ENCODE measurements at regions not wholly inside any gene's neighbourhood (a gene's known extent, or its start where the extent isn't known, plus 50 kb on each side); places are given as distances from the start of the nearest gene placed in this dataset.

- intact Hi-C loops (cut with DNase I) = no loop called here
- Histone ChIP-seq H3K27me3 (ENCODE audit: control insufficient read depth in 1 of 2, insufficient read depth in 2 of 2, low read length in 1 of 2) (no peaks in the 10 kb centered on the region), H3K9me3 (ENCODE audit: control insufficient read depth, low read length) (no peaks in the 10 kb centered on the region), H3K27ac (ENCODE audit: low read depth in 1 of 2, low read length in 2 of 2) (no peak overlapping the region), H3K4me3 (ENCODE audit: low read length in 2 of 2) (no peak overlapping the region), H3K36me3 (ENCODE audit: control insufficient read depth in 1 of 2, insufficient read depth in 2 of 2, low read length in 1 of 2) (no peaks in the 10 kb centered on the region), H3K4me1 (ENCODE audit: control insufficient read depth in 1 of 2, insufficient read depth in 2 of 2, low read length in 2 of 2) (no peaks in the 10 kb centered on the region)
- WGBS, 2 donors = 94 to 95% methylated on average over 7 of the region's 7 CpGs
- DNase-seq (no peak), ATAC-seq (ENCODE audit: low FRiP score) (no peak)
Measured at GRCh38 chr5:134463176-134463720, 51.6 kb upstream of the CDKN2AIPNL start.

DNA sequence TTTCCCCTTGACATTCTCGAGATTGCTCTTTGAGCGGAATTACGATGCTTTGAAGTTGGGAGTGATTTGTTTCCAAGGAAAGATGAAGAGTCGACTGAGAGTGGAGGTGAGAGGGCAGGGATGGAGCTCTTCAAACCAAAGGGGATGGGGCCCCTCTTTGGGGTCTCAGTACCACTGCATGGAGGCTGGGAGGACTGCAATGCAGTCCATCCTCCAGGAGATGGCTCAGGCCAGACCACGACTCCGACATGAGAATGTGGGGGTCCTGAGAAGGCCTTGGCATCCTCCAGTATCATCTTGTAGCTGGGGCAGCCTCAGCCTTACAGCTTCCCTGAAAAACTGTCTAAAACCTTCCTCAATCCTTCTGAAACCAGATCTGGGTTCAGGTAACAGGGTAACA, 51.1 kb upstream of the CDKN2AIPNL start:
- Histone ChIP-seq H3K4me1 (ENCODE audit: control insufficient read depth in 1 of 2, insufficient read depth in 2 of 2, low read length in 2 of 2) (no peaks in the 10 kb centered on the region), H3K36me3 (ENCODE audit: control insufficient read depth in 1 of 2, insufficient read depth in 2 of 2, low read length in 1 of 2) (no peaks in the 10 kb centered on the region), H3K9me3 (ENCODE audit: control insufficient read depth, low read length) (no peaks in the 10 kb centered on the region), H3K27ac (ENCODE audit: low read depth in 1 of 2, low read length in 2 of 2) (no peak overlapping the region), H3K27me3 (ENCODE audit: control insufficient read depth in 1 of 2, insufficient read depth in 2 of 2, low read length in 1 of 2) (no peaks in the 10 kb centered on the region), H3K4me3 (ENCODE audit: low read length in 2 of 2) (no peak overlapping the region)
- DNase-seq = peak in 1 of 2 donors; percentile 39
- intact Hi-C loops (cut with DNase I) = no loop called here
- no peak for ATAC-seq (ENCODE audit: low FRiP score)
- 89 to 95% methylated on average over 6 of the region's 6 CpGs for WGBS, 2 donors

DNA sequence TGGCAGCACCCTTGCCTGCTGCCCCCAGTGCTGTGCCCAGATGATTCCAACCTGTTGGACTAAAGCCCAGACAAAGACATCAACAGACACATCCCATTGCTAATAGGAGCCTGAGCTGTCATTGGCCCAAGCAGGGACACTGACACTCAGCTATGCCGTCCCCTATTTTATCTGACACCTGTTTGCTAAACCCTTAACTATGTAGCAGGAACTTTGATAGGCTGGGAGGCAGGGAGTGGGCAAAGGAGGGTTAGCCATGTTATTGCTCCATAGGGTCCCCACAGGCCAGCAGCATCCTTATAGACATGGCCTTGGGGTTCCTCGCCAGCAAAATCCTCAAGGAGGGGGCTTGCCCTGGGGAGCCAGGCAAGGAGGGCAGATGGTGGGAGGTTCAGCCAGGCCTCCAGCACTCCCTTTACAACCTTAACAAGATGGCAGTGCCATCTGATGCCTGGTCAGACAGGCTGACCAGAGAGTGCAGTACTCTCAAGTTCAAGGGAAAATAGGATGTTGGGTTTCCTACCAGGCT, 50.4 kb upstream of the CDKN2AIPNL start:
- no peak for ATAC-seq (ENCODE audit: low FRiP score)
- 95 to 96% methylated on average over 2 of the region's 2 CpGs for WGBS, 2 donors
- Histone ChIP-seq H3K4me3 (ENCODE audit: low read length in 2 of 2) (no peak overlapping the region), H3K9me3 (ENCODE audit: control insufficient read depth, low read length) (no peaks in the 10 kb centered on the region), H3K27ac (ENCODE audit: low read depth in 1 of 2, low read length in 2 of 2) (no peak overlapping the region), H3K27me3 (ENCODE audit: control insufficient read depth in 1 of 2, insufficient read depth in 2 of 2, low read length in 1 of 2) (no peaks in the 10 kb centered on the region), H3K4me1 (ENCODE audit: control insufficient read depth in 1 of 2, insufficient read depth in 2 of 2, low read length in 2 of 2) (no peaks in the 10 kb centered on the region), H3K36me3 (ENCODE audit: control insufficient read depth in 1 of 2, insufficient read depth in 2 of 2, low read length in 1 of 2) (no peaks in the 10 kb centered on the region)
- intact Hi-C loops (cut with DNase I) = no loop called here
- peak in 1 of 2 donors; percentile 57 for DNase-seq

Data from aorta (tissue), 5 donors.